ENCODE measurements at regions not wholly inside any gene's neighbourhood (a gene's known extent, or its start where the extent isn't known, plus 50 kb on each side); places are given as distances from the start of the nearest gene placed in this dataset.

DNA sequence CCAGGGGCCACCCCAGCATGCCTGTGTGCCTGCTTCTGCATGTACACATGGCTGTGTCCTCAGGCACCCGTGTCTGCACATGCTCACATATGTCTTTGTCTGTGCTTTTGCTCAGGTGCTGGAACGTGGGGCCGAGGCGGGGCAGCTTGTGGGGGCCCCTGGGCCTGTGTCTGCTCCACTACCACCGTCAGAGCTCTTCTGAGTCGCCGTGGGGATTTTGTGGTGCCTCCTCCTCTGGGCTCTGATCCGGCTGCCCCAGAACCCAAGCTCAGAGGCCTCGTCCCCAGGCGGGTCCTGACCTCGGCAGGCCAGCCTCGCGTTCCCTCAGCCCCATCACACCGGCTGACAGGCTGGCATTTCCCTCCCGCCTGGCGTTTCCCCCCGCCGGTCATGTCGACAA, 104.6 kb upstream of the ACTRT2 start:
- DNase-seq (ENCODE audit: low read depth), result no peak

DNA sequence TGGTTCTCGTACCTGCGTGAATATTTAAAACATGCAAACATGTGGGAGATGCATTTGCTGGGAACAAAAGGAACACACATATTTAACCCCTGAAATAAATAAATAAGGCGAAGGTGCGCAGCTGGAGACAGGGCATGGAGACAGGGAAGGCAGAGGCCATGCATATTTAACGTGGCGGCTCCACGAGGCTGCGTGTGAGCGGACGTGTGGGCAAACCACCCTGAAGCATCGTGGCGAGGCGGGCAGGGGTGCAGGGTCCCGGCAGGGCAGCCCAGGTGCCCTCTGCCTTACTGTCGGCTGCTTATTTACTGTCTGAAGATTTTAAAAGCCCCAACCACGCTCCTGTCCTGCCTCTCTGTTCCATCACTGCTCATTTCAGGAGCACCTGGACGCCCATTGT, 104.0 kb upstream of the ACTRT2 start:
- DNase-seq (ENCODE audit: low read depth), result no peak

DNA sequence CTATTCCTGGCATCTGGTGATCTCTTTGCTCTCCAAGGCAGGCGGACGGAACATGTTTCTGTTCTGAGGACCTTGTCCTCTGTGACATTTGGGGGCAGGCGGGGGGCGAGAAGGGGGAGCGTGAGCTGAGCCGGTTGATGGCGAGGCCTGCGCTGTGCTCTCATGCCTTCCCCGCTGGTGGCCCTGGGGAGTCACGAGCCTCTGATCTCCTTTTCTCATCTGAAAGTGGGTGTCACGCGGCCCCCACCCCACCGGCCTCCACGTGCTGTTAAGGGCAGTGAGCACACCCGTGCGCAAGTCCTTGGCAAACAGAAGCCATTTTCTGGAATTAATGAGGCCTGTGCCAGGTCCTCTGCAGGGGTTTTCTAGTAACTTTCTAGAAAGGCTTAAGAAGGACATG, 102.8 kb upstream of the ACTRT2 start:
- no peak for DNase-seq (ENCODE audit: low read depth)

DNA sequence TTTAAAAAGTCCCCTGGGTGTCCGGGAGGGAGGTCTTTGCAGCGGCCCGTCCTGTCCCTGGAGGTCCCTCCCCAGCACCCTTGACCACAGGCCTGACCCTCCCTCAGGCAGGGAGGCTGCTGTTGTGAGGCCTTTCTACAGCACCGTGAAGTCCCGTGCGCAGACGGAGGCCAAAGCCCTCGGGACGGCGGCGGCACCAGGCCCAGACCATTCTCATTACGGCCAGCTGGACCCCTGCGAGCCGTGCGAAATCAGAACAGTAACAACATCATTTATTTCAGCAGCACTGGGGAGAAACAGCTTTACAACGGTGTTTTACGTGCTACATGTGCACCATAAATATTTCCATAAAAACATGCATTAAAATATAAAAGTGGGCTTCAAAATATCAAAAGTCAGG, 101.4 kb upstream of the ACTRT2 start:
- no peak for DNase-seq (ENCODE audit: low read depth)

DNA sequence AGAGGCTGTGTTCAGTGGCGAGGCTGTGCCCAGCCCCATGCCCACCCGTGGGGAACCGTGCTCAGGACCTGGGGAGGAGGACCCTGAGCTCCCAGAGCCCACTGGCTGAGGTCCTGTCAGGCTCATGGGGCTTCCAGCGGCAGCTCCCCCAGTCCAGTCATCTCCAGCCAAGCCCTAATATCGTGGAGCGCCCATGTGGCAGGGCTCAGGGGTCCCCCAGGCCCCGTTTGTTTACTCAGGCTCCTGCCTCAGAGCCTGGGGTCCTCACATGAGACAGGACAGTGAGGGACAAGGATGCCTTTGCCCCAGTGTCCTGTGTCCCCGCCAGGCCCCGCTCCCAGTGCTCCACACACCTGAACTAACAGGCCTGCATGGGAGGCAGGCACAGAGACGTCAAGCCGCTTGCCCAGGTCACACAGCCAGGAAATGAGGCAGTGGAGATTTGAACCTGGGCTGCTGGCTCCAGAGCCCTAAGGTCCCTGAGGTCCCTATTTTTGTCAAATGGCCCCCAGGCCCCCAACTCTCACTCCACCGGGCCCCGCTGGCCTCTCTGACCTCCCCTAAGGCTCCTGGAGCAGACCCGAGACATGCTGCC, 100.7 kb upstream of the ACTRT2 start:
- no peak for DNase-seq (ENCODE audit: low read depth)

DNA sequence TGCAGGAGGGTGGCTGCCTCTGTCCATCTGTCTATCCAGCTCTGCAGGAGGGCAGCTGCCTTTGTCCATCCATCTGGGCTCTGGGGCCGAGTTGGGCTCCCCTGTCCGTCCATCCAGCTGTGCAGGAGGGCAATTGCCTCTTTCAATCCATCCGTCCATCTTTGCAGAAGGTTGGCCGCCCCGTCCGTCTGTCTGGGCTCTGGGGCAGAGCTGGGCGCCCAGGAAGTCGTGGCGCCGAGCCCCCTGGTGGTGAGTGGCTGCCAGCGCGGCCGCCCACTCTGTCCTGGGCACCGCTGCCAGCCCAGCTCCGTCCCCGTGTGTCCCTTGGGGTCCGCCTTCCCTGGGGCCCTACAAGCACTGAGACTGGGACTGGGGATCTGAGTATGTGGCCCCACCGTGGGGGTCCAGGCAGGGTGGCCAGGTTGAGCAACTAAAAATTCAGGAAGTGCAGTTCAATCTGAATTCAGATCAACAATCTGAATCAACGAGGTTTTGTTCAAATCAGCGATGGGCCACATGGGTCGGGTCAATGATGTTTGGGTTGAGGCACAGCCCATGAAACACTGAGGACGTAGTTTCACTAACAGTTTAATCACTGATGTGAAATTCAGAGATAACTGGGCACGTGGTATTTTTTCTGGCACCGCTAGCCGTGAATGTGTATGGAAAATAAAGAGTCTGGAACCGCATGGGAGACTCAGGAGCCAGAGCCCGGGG, 99.1 kb upstream of the ACTRT2 start:
- DNase-seq (ENCODE audit: low read depth), result peak; percentile 4

DNA sequence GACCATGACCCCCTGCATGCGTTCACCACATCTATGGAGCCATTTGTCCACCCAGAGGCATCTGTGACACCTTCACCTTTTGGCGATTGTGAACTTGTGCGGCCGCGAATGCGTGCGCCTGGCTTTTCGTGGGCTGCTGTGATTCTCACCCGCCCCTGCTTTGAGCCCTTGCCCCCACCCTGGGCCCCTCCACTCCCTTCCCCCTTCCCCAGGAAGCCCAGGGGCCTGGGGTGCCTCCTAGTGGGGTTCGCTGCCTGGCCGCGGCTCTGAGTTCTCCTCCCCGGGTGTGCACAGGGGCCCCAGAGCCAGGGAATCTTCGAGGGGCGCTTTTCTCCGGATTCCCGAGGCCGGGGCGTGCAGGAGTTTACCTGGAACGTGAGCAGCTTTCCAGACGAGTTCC, 97.9 kb upstream of the ACTRT2 start:
- no peak for DNase-seq (ENCODE audit: low read depth)

DNA sequence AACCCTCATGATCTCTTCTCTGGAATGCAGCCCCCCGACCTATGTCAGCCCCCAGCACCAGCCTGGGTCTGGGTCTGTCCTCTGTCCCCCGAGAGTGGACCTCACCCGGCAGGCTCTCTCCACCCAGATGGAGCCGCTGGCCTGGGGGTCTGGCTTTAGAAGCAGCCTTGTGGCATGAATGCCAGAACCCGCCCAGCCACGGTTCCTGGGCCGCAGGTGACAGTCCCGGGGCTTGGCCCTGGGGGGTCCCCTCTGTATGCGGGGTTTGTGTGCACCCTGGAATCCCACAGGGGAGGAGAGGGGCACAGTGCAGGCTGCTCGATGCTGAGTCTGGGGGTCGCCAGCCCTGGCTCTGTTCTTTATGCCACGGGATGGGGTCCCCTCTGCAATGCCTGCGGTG, 96.0 kb upstream of the ACTRT2 start:
- no peak for DNase-seq (ENCODE audit: low read depth)

DNA sequence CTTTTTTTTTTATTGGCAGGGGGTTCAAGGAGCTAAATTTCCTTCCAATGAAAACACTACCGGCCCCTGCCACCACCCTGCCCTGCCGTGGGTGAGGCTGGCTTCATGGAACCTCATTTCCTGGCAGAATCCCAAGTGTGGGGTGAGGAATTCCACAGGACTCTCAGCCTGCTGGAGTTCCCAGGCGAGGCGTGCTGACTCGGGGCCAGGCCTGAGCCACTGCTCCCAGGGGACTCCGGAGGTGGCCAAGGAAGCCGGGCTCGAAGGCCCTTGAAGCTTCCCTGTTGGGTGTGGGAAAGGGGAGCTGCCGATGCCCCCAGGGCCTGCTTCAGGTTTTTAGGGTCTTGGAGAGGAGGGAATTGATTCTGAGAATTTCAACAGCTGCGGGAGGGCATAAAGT, 95.3 kb upstream of the ACTRT2 start:
- no peak for DNase-seq (ENCODE audit: low read depth)

DNA sequence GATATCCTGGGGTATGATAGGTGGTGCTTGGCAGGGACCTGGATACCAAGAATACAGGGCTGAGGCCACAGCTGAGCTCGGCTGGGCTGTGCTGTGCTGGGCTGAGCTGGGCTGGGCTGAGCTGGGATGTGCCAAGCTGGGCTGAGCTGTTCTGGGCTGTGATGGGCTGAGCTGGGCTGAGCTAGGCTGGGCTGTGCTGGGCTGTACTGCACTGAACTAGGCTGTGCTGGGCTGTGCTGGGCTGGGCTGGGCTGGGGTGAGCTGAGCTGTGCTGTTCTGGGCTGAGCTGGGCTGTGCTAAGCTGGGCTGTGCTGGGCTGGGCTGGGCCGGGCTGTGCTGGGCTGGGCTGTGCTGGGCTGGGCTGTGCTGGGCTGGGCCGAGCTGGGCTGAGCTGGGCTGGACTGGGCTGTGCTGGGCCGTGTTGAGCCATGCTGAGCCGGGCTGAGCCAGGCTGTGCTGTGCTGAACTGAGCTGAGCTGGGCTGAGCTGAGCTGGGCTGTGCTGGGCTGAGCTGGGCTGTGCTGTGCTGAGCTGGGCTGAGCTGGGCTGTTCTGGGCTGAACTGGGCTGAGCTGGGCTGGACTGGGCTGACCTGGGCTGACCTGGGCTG, 94.7 kb upstream of the ACTRT2 start:
- DNase-seq (ENCODE audit: low read depth), result no peak

DNA sequence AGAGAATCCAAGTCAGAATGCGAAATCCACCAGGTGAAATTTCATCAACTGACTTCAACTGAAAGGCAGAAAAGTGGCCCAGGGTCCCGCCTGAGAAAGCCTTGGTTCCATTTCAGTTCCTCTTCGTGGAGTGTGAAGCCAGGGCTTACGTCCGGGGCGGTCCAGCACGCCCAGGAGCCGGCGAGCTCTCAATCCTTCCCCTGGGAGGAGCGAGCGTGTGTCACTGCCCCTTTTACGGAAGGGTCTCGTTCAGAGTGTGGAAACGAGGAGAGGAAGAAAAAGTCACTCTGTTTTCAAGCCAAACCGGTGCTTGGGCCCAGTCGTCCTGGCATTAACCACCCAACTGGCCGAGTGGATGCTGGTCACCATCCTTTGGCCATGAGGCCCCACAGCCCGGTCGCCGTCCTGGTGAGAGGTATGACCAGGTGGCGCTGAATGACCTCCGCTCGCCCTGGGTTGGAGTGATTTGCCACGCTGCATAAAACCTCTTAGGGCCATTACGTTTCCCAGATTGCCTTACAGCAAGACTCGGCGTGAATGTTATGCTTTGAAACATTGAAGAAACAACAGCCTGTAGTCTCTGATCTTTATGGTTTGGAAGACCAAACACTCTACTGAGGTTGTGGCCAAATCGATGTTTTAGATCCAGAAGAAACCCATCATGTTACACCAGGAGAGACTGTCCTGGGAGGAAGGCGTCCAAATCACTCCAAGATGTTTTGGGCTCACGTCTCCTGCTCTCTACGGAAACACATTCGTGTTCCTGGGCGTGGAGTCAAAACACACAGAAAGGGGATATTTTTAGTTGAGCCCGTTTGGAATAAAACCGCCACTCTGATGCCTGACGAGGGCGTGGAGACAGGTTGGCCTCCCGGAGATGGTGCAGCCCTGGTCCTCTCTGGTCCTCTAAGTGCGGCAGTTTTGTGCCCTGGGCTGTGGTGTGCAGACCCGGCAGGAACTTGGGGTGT, 93.6 kb upstream of the ACTRT2 start:
- no peak for DNase-seq (ENCODE audit: low read depth)

DNA sequence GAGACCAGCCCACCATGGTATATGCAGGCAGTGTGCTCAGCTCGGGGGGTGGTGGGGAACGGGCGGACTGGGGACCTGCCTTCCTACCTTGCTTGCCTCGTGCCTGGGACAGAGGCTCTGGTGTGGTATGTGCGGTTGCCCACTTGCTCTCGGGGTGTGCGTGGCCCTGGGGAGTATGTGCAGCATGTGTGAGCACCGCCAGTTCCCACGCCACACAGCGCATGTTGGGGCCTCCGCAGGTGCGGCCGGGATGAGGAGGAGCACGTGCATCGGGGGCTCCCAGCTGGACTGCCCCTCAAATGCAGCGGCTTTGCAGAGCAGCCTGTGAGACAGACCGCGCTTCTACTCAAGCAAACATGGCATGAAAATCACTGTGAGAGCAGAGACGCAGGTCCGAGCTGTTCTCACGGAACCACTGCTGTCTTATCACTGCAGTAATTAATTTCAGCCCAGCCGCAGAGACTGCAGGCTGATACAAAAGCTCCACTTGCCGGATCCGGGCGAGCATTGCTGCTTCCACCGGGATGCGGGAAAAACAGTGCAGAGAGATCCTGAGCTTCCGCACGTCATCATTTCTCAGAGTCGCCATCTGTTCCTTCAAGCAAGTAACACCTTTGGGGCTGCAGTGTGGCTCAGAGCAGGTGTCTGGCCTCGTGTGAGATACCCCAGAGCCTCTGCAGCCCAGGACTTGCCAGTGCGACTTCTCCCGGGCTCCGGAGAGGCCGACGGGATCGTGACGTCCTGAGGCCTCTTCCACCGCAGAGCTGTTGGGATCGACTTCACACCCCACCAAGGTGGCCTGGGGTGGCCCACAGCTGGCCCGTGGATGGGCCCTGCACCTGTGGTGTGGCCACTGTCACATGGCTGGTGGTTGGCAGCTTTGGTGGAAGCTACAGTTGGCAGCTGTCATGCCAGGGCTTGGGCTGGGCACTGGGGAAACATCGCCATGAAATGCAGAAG, 92.6 kb upstream of the ACTRT2 start:
- no peak for DNase-seq (ENCODE audit: low read depth)

DNA sequence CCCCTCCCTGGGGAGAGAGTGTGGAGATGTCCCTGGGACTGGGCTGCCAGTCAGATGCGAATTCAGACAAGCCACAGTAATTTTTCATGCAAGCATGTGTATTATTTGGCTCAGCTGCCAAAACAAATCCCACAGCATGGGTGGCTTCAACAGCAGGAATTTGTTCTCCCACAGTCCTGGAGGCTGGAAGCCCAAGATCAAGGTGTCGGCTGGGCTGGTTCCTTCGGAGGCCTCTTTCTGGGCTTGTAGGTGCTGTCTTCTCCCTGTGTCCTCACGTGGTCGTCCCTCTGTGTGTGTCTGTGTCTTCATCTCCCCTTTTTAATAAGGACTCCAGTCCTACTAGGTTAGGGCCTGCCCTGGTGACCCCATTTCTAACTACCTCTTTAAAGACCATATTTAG, 91.9 kb upstream of the ACTRT2 start:
- no peak for DNase-seq (ENCODE audit: low read depth)

DNA sequence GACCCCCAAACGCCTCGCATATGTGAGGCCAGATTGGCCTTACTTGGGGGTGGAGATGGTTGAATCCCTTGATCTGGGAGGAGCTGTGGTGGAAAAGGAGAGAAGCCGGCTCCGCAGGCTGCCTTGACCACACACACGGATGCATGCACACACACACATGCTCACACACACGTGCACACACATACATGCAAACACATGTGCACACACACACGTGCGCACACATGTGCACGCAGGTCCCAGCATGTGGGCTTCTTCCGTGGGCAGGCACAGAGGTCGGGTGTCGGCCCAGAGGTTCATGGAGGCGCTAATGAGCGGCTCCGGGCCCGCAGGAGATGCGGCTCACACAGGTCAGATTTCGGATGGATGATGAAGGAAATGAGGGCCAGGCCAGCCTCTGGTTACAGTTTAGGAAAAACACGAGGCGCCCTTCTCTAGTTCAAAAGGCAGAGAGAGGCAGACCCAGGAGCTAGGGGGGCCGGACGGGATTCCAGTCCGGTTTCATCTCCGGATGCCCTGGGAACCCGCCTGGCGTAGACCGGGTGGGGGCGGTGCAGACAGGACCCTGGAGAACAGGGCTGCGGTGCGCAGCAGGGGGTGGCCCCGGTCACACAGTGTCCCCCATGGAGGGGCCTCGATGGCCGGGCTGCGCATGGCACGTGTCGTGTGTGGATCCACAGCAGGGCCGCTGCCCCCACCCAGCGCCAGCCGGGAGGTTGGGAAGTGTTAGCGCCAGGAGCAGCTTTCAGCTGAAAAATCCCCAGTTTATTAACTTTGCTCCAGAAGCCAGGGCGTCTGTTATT, 91.1 kb upstream of the ACTRT2 start:
- DNase-seq (ENCODE audit: low read depth), result no peak

DNA sequence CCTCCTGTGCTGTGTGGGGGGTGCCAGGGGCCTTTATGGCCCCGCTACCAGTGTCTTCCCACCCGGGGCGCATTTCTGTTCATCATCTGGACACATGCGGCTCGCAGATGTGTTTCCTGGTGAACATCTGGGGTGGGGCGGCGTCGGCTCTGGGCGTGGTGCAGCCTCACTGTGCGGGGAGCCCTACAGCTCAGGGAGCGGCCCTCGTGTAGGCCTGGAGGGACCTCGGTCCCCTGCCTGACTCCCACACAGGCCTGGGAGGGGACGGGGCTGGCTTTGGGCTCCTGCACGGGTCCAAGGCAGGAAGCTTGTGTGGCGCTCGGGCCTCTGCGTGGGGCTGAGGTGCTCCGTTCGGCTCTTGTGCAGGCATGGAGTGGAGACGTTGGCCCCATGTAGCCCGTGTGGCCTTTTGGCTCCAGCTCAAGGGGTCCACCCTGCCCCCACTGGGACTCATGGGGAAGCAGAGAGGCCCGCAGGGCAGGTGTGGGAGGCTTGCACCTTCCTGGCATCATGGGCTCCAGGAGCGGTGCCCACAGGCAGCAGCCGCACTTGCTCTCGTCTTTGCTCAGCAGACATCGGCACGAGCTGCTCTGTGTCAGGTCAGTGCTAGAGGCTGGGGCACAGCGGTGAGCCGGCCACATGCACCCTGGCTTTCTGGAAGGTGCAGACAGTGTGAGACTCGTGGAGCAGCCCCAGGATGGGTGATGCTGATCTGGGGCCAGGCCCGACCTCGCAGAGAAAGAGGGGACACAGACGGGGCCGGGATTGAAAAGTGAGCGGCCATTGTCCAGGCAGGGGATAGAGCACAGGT, 90.1 kb upstream of the ACTRT2 start:
- DNase-seq (ENCODE audit: low read depth), result no peak

DNA sequence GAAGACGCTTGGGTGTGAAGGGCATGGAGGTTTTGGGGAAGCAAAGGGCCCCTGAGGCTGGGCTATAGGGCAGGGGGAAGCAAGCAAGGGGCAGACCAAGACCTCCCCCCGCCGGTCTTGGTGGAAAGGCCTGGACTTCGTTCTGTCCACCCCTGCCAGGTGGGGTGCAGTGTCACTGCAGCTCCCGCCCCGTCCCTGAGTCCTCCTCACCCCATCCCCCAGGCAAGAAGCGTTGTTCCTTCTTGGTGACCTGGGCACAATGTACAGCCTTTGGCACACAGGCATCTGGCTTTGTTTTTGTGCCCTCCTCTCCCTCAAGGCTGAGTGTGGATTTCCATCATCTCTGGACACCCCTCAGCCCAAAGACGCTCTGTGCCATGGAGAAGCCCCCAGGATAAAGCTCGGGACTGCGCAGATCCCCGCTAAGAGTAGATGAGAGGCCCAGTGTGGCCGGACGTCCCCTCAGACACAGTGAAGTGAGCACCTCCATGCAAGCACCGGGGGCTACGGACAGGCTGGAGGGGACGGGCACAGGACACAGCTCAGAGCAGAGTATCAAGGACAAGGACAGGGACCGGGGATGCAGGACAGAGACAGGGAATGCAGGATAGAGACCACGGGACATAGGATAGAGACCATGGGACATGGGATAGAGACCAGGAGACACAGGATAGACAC, 89.4 kb upstream of the ACTRT2 start:
- DNase-seq (ENCODE audit: low read depth), result no peak

DNA sequence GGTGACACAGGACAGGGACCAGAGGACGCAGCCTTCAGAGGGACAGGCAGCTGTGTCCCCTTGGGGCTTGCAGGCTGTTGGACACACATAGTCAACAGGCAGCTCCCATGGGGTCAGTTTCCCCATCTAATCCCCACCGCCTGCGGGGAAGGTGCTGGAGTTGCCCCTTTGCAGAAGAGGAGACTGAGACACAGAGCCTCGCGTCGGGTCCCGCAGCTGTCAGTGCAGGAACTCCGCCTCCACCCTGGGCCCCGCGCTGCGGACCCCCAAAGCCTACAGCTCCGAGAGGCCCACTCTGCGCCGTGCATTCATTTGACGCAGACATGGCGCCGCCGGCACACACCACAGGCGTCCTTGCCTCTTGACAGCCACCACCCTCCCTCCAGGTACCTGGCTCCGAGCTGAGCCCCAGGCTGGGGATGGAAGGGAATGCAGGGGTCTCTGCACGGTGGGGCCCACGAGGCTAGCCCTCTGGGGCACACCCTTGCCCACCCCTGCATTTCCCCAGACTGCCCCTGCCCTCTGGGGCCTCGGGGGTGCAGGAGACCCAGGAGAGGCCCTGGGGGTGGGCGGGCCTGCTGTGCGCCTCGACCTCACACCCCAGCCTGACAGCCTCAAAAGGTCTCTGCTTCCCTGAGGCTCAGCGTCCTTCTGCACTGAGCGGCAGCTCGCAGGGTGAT, 88.5 kb upstream of the ACTRT2 start:
- no peak for DNase-seq (ENCODE audit: low read depth)

DNA sequence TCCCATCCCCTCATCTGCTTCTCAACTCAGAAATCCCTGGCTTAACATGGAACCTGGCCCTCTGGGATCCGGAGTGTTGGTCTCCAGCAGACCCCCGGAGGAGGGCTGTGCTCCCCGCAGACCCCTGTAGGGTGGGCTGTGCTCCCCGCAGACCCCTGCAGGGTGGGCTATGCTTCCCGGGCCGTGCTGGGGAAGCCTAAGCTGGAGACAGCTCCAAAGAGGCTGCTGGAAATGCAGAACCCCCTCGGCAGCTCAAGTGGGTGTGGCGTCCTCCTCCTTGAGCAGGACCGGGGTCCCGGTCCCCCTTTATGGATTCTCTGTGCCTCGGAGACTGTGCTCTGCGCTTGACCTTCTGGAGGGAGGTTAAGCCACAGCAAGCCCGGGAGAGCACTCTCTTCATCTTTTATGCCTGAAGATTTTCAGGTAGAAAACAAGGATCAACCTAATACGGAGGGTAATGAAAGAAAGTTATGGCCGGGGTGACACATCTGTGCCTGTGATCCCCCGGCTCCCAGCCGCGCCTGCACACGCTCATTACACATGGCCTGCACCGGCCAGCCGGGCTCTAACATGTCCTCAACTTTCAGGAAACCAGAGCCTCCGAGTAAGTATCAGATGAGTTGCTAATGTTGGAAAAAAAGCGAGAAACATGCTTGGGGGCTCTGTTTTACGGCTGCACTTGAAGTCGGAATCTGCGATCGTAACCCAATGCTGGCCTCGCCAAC, 87.7 kb upstream of the ACTRT2 start:
- DNase-seq (ENCODE audit: low read depth), result no peak

All from activated gamma-delta T cell treated with anti-CD3 and anti-CD28 coated beads, Interleukin-2, amount 50 U/mL, for 16 hours (primary cell).